ENCODE measurements at regions not wholly inside any gene's neighbourhood (a gene's known extent, or its start where the extent isn't known, plus 50 kb on each side); places are given as distances from the start of the nearest gene placed in this dataset.

DNA sequence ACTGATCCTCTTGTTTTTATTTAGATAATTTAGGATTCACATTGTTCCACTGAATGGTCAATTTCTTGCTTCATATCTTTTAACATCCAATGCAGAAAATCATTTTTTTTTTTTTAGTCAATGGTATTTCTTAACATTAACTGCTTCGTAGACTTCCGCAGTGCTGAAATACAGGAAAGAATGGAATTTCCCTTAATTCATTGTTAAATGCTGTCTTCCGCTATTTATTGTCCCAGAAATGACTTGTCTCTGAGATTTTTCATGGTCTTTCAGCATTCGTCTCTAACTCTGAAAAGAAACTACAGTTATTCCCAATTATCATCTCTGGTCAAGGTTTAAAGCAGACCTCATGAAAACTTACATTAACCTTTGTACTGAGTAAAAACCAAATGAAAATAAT is 1029.1 kb upstream of the MANEA start:
- Histone ChIP-seq H3K27me3 (no peaks in the 10 kb centered on the region), H3K4me1 (no peaks in the 10 kb centered on the region), H3K4me3 (no peak overlapping the region), H3K27ac (no peak overlapping the region), H3K36me3 (ENCODE audit: low read depth, missing control alignments) (no peaks in the 10 kb centered on the region), H3K9me3 (no peaks in the 10 kb centered on the region)
- intact Hi-C loops (cut with DNase I; ENCODE audit: low total_unique reads) = no loop called here
- WGBS, 2 donors = 77 to 88% methylated on average over 4 of the region's 4 CpGs
- DNase-seq = no peak
- no peak for TF ChIP-seq POLR2A (IDR thresholded peaks at IDR 0.05)
- TF ChIP-seq, protein P1, sequence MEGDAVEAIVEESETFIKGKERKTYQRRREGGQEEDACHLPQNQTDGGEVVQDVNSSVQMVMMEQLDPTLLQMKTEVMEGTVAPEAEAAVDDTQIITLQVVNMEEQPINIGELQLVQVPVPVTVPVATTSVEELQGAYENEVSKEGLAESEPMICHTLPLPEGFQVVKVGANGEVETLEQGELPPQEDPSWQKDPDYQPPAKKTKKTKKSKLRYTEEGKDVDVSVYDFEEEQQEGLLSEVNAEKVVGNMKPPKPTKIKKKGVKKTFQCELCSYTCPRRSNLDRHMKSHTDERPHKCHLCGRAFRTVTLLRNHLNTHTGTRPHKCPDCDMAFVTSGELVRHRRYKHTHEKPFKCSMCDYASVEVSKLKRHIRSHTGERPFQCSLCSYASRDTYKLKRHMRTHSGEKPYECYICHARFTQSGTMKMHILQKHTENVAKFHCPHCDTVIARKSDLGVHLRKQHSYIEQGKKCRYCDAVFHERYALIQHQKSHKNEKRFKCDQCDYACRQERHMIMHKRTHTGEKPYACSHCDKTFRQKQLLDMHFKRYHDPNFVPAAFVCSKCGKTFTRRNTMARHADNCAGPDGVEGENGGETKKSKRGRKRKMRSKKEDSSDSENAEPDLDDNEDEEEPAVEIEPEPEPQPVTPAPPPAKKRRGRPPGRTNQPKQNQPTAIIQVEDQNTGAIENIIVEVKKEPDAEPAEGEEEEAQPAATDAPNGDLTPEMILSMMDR (IDR thresholded peaks at IDR 0.05) = no peak

DNA sequence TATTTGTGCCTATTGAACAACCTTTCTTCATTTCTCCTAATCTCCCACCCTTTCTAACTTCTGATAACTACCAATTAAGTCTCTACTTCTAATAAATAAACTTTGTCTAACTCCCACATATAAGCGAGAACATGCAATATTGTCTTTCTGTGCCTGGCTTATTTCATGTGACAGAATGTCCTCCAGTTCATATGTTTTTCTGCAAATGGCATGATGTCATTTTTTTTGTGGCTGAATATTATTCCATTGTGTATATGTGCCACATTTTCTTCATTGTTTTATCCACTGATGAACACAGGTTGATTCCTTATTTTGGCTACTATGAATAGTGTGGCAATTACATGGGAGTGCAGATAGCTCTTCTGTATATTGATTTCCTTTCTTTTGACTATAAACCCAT is 1041.5 kb upstream of the MANEA start:
- WGBS, 2 donors = 74 to 96% methylated on average over 1 of the region's 1 CpG
- intact Hi-C loops (cut with DNase I; ENCODE audit: low total_unique reads) = no loop called here
- TF ChIP-seq, protein P1 (IDR thresholded peaks at IDR 0.05) = no peak
- TF ChIP-seq POLR2A (IDR thresholded peaks at IDR 0.05) = no peak
- Histone ChIP-seq H3K27me3 (no peaks in the 10 kb centered on the region), H3K27ac (no peak overlapping the region), H3K4me1 (no peaks in the 10 kb centered on the region), H3K36me3 (ENCODE audit: low read depth, missing control alignments) (no peaks in the 10 kb centered on the region), H3K9me3 (no peaks in the 10 kb centered on the region), H3K4me3 (no peak overlapping the region)
- DNase-seq = no peak

DNA sequence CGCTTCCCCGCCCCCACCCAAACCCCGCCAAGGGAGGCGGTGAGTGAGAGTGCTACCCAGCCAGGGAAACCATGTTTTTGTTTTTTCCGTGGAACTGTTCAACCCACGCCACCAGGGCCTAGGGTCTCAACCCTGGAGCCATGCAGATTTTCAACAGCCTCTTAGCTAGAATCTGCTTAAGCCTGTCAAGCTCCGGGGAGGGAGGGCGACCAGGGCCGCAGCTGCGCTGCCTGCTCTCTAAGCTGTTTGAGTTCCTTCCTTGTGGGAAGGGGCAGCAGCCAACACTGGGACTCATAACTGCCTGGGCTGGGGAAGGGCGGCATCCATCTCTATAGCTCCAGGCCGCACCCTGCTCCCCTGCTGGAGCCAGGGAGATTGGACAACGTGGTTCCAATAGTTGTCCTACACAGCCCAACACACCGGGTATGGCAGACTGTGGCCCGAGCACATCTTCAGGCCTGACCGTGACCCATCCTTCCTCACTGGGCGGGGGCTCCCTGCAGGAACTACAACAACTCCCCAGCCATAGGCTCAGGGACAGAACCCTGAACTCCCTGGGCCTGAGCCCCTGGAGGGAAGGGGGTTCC is 1065.7 kb upstream of the MANEA start:
- TF ChIP-seq, protein P1 (IDR thresholded peaks at IDR 0.05) = no peak
- no peak for TF ChIP-seq POLR2A (IDR thresholded peaks at IDR 0.05)
- Histone ChIP-seq H3K27ac (no peak overlapping the region), H3K27me3 (no peaks in the 10 kb centered on the region), H3K9me3 (no peaks in the 10 kb centered on the region), H3K4me3 (peak overlapping the region; percentile 10 to 22), H3K36me3 (ENCODE audit: low read depth, missing control alignments) (no peaks in the 10 kb centered on the region), H3K4me1 (no peaks in the 10 kb centered on the region)
- DNase-seq = peak; percentile 12
- intact Hi-C loops (cut with DNase I; ENCODE audit: low total_unique reads) = no loop called here
- 55 to 80% methylated on average over 10 to 17 of the region's 17 CpGs for WGBS, 2 donors

DNA sequence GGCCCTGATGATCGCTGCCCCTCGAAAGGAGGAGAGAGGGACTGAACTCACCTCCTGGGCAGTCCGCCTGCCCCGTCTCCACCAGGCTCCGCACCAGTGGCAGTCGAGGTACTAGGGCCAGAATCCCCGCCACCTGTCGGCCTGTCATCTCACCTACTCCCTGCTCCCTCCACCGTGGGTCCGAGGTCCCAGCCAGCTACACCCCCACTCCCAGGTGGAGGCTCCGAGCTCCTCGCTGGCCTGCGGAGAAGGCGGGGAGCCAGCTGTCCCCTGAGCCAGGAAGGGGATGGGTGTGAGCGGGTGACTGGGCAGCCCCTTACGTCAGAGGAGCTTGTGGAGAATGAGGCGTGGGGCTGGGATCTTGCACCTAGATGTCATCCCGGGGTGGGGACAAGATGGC is 1066.5 kb upstream of the MANEA start:
- H3K4me1 ChIP-seq = no peaks in the 10 kb centered on the region
- no peaks in the 10 kb centered on the region for H3K27me3 ChIP-seq
- H3K27ac ChIP-seq = no peak overlapping the region
- H3K4me3 ChIP-seq = peak overlapping the region; percentile 10 to 22
- 37 to 60% methylated on average over 14 to 15 of the region's 18 CpGs for WGBS, 2 donors
- no peak for TF ChIP-seq POLR2A (IDR thresholded peaks at IDR 0.05)
- TF ChIP-seq, protein P1 (IDR thresholded peaks at IDR 0.05) = no peak
- H3K9me3 ChIP-seq = no peaks in the 10 kb centered on the region
- DNase-seq = peak; percentile 14
- intact Hi-C loops (cut with DNase I; ENCODE audit: low total_unique reads) = no loop called here
- no peaks in the 10 kb centered on the region for H3K36me3 ChIP-seq (ENCODE audit: low read depth, missing control alignments)

DNA sequence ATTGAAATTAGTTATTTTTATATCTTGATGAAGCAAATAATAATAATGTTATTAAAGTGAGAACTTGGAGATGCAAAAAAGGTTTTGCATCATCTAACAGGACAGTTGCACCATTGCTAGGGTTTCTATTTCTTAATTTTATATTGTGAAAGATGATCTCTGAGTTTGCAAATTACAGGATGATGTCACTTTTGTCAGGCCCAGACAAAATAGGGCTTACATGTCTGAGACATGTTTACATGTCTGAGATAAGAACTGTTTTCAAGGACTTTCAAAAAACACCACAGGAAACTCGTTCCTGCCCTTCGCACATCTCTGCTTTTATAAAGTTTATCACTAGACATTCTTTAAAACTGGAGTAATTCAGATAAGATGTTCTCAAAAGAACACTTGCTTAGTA is 1075.8 kb upstream of the MANEA start:
- intact Hi-C loops (cut with DNase I; ENCODE audit: low total_unique reads) = no loop called here
- H3K27ac ChIP-seq = no peak overlapping the region
- H3K27me3 ChIP-seq = no peaks in the 10 kb centered on the region
- 12 to 41% methylated on average over 2 of the region's 2 CpGs for WGBS, 2 donors
- H3K4me3 ChIP-seq = no peak overlapping the region
- no peak for DNase-seq
- TF ChIP-seq, protein P1 (IDR thresholded peaks at IDR 0.05) = no peak
- TF ChIP-seq POLR2A (IDR thresholded peaks at IDR 0.05) = no peak
- H3K36me3 ChIP-seq (ENCODE audit: low read depth, missing control alignments) = no peaks in the 10 kb centered on the region
- no peaks in the 10 kb centered on the region for H3K9me3 ChIP-seq
- H3K4me1 ChIP-seq = no peaks in the 10 kb centered on the region
